ENCODE measurements at regions not wholly inside any gene's neighbourhood (a gene's known extent, or its start where the extent isn't known, plus 50 kb on each side); places are given as distances from the start of the nearest gene placed in this dataset.

DNA sequence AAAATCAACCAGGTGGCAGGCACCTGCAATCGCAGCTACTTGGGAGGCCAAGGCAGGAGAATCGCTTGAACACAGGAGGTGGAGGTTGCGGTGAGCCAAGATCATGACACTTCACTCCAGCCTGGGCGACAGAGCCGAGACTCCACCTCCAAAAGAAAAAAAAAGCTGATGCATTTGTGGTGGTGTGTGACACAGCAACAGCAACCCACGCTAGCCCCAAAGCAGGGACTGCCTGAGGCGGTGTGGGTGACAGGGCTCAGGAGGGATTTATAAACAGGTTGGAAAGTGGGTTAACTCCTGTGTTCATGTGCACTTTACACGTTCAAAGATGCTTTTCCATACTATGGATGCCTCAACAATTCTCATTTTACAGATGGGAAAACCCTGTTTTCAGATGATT is 395.9 kb upstream of the PODXL start:
- TF ChIP-seq CTCF (IDR thresholded peaks at IDR 0.05) (no peak), JUND (IDR thresholded peaks at IDR 0.05) (no peak), MEF2A (IDR thresholded peaks at IDR 0.05; ENCODE audit: borderline replicate concordance, low read depth) (no peak), POLR2AphosphoS5 (IDR thresholded peaks at IDR 0.05; ENCODE audit: low read depth, low read length) (no peak), EZH2phosphoT487 (IDR thresholded peaks at IDR 0.05; ENCODE audit: borderline replicate concordance, low read depth) (no peak), TAF1 (IDR thresholded peaks at IDR 0.05; ENCODE audit: borderline replicate concordance, low read depth, low read length) (no peak), YY1 (IDR thresholded peaks at IDR 0.05; ENCODE audit: low read depth) (no peak), MAX (IDR thresholded peaks at IDR 0.05; ENCODE audit: low read depth) (no peak), EP300 (IDR thresholded peaks at IDR 0.05; ENCODE audit: borderline replicate concordance in 1 of 2, low read depth in 1 of 2, low read length in 1 of 2) (no peak), TCF12 (IDR thresholded peaks at IDR 0.05) (no peak), GABPA (IDR thresholded peaks at IDR 0.05; ENCODE audit: low read depth) (no peak), USF1 (IDR thresholded peaks at IDR 0.05; ENCODE audit: borderline replicate concordance, low read depth) (no peak)
- TF ChIP-seq, protein P1, sequence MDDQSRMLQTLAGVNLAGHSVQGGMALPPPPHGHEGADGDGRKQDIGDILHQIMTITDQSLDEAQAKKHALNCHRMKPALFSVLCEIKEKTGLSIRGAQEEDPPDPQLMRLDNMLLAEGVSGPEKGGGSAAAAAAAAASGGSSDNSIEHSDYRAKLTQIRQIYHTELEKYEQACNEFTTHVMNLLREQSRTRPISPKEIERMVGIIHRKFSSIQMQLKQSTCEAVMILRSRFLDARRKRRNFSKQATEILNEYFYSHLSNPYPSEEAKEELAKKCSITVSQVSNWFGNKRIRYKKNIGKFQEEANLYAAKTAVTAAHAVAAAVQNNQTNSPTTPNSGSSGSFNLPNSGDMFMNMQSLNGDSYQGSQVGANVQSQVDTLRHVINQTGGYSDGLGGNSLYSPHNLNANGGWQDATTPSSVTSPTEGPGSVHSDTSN (IDR thresholded peaks at IDR 0.05): no peak
- TF ChIP-seq, protein P2, sequence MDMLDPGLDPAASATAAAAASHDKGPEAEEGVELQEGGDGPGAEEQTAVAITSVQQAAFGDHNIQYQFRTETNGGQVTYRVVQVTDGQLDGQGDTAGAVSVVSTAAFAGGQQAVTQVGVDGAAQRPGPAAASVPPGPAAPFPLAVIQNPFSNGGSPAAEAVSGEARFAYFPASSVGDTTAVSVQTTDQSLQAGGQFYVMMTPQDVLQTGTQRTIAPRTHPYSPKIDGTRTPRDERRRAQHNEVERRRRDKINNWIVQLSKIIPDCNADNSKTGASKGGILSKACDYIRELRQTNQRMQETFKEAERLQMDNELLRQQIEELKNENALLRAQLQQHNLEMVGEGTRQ (IDR thresholded peaks at IDR 0.05; ENCODE audit: borderline replicate concordance, low read depth, low read length): no peak

Measured in SK-N-SH (cell line).